HL-60 (cell line): ENCODE measurements at regions not wholly inside any gene's neighbourhood (a gene's known extent, or its start where the extent isn't known, plus 50 kb on each side); places are given as distances from the start of the nearest gene placed in this dataset.

Experiments used
- CTCF ChIP-seq: IDR thresholded peaks from one replicate; pipeline ENCODE4 v1.5.1; 2011; ENCODE audit warnings: low read length, control low read depth, inconsistent platforms; ENCODE audit not compliant: insufficient read depth
- REST ChIP-seq: IDR thresholded peaks from 2 replicates; pipeline ENCODE4 v1.6.1; 2012; ENCODE audit warnings: low read depth; ENCODE audit not compliant: insufficient replicate concordance

GRCh38 chr7:51847461-51848134, 531.0 kb upstream of the COBL start:
- no peak for TF ChIP-seq CTCF
- TF ChIP-seq REST = peak; percentile 83
